ENCODE measurements at regions not wholly inside any gene's neighbourhood (a gene's known extent, or its start where the extent isn't known, plus 50 kb on each side); places are given as distances from the start of the nearest gene placed in this dataset.

- no peak for TF ChIP-seq POLR2AphosphoS5 (IDR thresholded peaks at IDR 0.05; ENCODE audit: borderline replicate concordance, low read depth, low read length)
- TF ChIP-seq EZH2 (IDR thresholded peaks at IDR 0.05) = no peak
Observed at GRCh38 chr22:49676230-49676629, 151.4 kb downstream of the BRD1 start.
